CD4-positive, alpha-beta memory T cell (primary cell): ENCODE measurements at regions not wholly inside any gene's neighbourhood (a gene's known extent, or its start where the extent isn't known, plus 50 kb on each side); places are given as distances from the start of the nearest gene placed in this dataset.
"Not testable (repeated sequence)": the region's sequence is repeated elsewhere in the genome, so short reads cannot be mapped to it uniquely, and the experiment has no call there.

Experiments
- CTCF ChIA-PET: fragments of 350-600 bp; sonication (Branson Sonifier 250); formaldehyde crosslinking; loops from one replicate; lab custom pipeline; 2021; ENCODE audit warnings: inconsistent platforms; ENCODE audit not compliant: partially characterized antibody; lab: Charles Lee
- POLR2A ChIA-PET: fragments of 350-600 bp; sonication (Branson Sonifier 250); formaldehyde crosslinking; loops from one replicate; lab custom pipeline; 2021; ENCODE audit not compliant: partially characterized antibody; lab: Charles Lee
- DNase-seq, 5 donors: peaks; one replicate each; pipeline versions ENCODE4 v3.0.0 to v3.0.0-alpha.2; 2020 to 2022; ENCODE audit warnings: mixed read lengths in 1 of 5
- H3K27ac ChIP-seq: one replicate; pipeline ENCODE4 v1.7.0; 2013; ENCODE audit warnings: low read depth, low read length
- H3K27me3 ChIP-seq: 2 replicates; pipeline ENCODE4 v1.7.0; 2013; ENCODE audit warnings: mild to moderate bottlenecking, low read length, moderate library complexity; ENCODE audit not compliant: insufficient read depth
- H3K36me3 ChIP-seq: 2 replicates; pipeline ENCODE4 v1.7.0; 2013; ENCODE audit warnings: mild to moderate bottlenecking, low read length, moderate library complexity; ENCODE audit not compliant: insufficient read depth
- H3K4me1 ChIP-seq: 2 replicates; pipeline ENCODE4 v1.7.0; 2013; ENCODE audit warnings: mild to moderate bottlenecking, low read length, moderate library complexity; ENCODE audit not compliant: insufficient read depth
- H3K4me3 ChIP-seq, 2 donors: one replicate each; pipeline ENCODE4 v1.7.0; 2013; ENCODE audit warnings: low read length in 2 of 2, mild to moderate bottlenecking in 1 of 2
- H3K9me3 ChIP-seq, 2 donors: one replicate each; pipeline ENCODE4 v1.7.0; 2013; ENCODE audit warnings: low read length in 2 of 2, control low read depth in 1 of 2; ENCODE audit not compliant: control insufficient read depth in 1 of 2
- H3K27ac Mint-ChIP-seq, 7 donors: one replicate each; pipeline ENCODE4 v1.8.0; 2020 to 2021; ENCODE audit warnings: mixed read lengths in 7 of 7, mild to moderate bottlenecking in 6 of 7, inconsistent platforms in 3 of 7, moderate library complexity in 3 of 7
- H3K27me3 Mint-ChIP-seq, 2 donors: one replicate each; pipeline ENCODE4 v1.8.0; 2020 to 2021; ENCODE audit warnings: mixed read lengths in 2 of 2
- H3K36me3 Mint-ChIP-seq, 2 donors: one replicate each; pipeline ENCODE4 v1.8.0; 2020 to 2021; ENCODE audit warnings: mixed read lengths in 2 of 2, inconsistent platforms in 1 of 2, mild to moderate bottlenecking in 1 of 2
- H3K4me1 Mint-ChIP-seq, 4 donors: one replicate each; pipeline ENCODE4 v1.8.0; 2020 to 2021; ENCODE audit warnings: mixed read lengths in 4 of 4, mild to moderate bottlenecking in 1 of 4
- H3K4me3 Mint-ChIP-seq, 8 donors: one replicate each; pipeline ENCODE4 v1.8.0; 2020 to 2021; ENCODE audit warnings: mixed read lengths in 8 of 8, mild to moderate bottlenecking in 7 of 8, moderate library complexity in 6 of 8, inconsistent platforms in 3 of 8
- H3K9me3 Mint-ChIP-seq, 8 donors: one replicate each; pipeline ENCODE4 v1.8.0; 2020 to 2021; ENCODE audit warnings: mixed read lengths in 8 of 8, mild to moderate bottlenecking in 5 of 8, inconsistent platforms in 3 of 8, moderate library complexity in 1 of 8
- intact Hi-C: fragments of 100-400 bp; cut with micrococcal nuclease; formaldehyde crosslinking; loops from one replicate; pipeline ENCODE4 v1.15.1; 2023

DNA sequence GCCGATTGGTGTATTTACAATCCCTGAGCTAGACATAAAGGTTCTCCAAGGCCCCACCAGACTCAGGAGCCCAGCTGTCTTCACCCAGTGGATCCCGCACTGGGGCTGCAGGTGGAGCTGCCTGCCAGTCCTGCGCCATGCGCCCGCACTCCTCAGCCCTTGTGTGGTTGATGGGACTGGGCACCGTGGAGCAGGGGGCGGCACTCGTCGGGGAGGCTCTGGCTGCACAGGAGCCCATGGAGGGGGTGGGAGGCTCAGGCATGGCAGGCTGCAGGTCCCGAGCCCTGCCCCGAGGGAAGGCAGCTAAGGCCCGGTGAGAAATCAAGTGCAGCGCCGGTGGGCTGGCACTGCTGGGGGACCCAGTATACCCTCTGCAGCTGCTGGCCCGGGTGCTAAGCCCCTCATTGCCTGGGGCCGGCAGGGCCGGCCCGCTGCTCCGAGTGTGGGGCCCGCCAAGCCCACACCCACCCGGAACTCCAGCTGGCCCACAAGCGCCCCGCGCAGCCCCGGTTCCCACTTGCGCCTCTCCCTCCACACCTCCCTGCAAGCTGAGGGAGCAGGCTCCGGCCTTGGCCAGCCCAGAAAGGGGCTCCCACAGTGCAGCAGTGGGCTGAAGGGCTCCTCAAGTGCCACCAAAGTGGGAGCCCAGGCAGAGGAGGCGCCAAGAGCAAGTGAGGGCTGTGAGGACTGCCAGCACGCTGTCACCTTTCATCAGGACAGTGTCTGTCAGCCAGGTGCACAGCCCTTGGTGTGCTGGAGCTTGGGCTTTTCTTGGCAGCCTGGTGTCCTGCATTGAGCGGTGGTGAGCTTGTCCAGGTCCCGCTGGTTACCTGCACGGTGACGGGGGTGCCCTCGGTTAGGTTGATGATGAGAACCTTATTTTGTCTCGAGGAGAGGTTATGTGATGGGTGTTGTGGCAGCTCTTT, 185.5 kb downstream of the UBE3A start:
- H3K27me3 Mint-ChIP-seq, H3K4me3 ChIP-seq, H3K27me3 ChIP-seq, H3K27ac ChIP-seq, H3K4me3 Mint-ChIP-seq, CTCF ChIA-PET, POLR2A ChIA-PET, intact Hi-C loops, H3K4me1 ChIP-seq, H3K9me3 ChIP-seq, H3K27ac Mint-ChIP-seq, H3K4me1 Mint-ChIP-seq, H3K36me3 Mint-ChIP-seq, H3K36me3 ChIP-seq, DNase-seq: not testable (repeated sequence)
- peaks cover 0 to 52% (median 38%) of the 10 kb centered on the region in 8 donors for H3K9me3 Mint-ChIP-seq

DNA sequence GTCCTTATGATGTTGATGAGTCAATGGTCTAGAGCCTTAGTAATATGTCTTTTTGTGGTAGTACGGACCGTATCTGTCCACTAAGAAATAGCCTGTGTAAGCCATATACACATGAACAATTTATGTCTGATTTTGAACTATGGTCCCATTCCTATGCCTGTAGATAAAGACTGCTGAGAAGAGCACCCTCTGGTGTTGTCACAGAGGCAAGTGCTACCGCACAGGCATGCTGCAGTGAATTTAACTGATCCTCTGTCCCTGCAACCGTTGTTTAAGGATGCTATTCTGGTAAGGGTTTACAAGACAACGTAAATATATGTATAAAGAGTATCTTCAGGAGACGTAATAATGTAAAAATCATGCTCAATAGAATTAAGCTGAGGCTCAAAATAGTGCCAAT, 170.7 kb downstream of the UBE3A start:
- H3K36me3 Mint-ChIP-seq = no peaks in the 10 kb centered on the region
- no peaks in the 10 kb centered on the region for H3K27me3 ChIP-seq
- intact Hi-C loops = no loop called here
- H3K9me3 ChIP-seq = no peaks in the 10 kb centered on the region
- no peaks in the 10 kb centered on the region for H3K27me3 Mint-ChIP-seq
- no peak overlapping the region for H3K27ac Mint-ChIP-seq
- no peaks in the 10 kb centered on the region for H3K4me1 ChIP-seq
- no peak overlapping the region for H3K27ac ChIP-seq
- ChIA-PET POLR2A (no interaction called here), CTCF (no interaction called here)
- H3K4me1 Mint-ChIP-seq = no peaks in the 10 kb centered on the region
- H3K4me3 ChIP-seq = no peak overlapping the region
- H3K36me3 ChIP-seq = no peaks in the 10 kb centered on the region
- no peak for DNase-seq
- peaks cover 0 to 14% (median 4%) of the 10 kb centered on the region in 8 donors for H3K9me3 Mint-ChIP-seq
- no peak overlapping the region for H3K4me3 Mint-ChIP-seq
